ENCODE measurements at regions not wholly inside any gene's neighbourhood (a gene's known extent, or its start where the extent isn't known, plus 50 kb on each side); places are given as distances from the start of the nearest gene placed in this dataset.

DNA sequence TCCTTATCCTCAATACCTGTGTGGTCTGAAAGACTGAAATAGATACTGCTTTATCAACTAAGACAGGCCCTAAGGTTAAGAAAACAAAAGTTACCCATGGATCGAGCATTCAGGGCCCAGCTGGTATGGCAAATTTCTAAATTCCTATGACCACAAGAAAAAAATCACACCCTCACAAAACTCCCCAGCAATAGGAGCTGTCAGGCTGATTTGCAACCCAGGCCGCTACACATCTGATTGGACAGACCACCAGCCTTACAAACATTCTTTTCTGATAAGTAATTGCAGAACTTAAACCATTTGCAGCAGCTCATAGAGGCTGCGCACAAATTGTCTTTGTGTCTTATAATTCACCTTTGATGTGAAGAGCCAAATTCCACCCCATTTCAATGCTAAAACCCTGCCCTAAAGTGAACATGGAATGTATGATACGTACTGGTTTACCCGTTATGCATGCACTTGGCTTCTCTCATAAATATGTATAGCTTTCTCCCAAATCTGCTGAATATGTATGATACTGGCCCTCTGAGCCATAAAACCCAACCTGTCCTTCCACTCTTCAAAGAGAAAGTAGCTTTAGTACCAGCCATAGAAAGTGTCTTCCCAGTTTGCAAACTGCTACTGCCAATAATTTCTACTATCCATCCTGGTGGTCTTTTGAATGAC lies 842.5 kb downstream of the GRID1 start:
- H3K27ac Mint-ChIP-seq: no peak overlapping the region
- H3K4me3 Mint-ChIP-seq: no peak overlapping the region
- no peak for ATAC-seq
- H3K36me3 Mint-ChIP-seq: no peaks in the 10 kb centered on the region
- H3K27me3 Mint-ChIP-seq: no peaks in the 10 kb centered on the region
- no peaks in the 10 kb centered on the region for H3K4me1 Mint-ChIP-seq
- peaks cover 7% of the 10 kb centered on the region for H3K9me3 Mint-ChIP-seq

DNA sequence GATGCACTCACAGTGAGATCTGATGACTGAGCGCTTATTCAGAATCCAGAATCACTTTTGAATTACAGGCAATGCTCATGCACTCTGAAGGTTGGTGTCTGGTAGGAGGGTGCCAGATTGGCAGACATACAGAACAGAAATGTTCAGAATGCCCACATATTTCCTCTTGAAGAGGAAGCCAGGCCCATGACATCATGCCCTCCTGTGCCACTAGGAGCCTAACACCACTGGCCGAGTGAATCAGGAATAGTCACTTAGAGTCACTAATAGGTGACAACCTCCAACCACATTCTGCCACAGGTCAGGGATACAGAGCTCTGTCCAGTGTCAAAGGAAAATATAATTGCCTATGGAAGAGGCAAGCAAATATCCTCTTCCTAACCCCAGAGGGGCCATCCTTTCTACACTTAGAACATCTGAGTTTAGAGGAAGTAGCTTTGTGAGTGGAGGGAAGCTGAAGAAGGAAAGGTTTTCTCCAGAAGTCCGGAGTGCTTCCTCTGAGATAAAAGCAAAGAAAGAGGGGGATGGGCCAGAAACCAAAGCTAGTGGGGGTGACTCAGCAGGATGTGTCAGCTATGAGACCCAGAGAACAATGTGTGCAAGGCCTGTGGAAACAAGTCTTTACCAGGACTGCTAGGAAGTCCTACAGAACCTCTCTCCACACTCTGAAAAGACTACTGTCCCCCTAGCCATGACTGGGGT lies 838.8 kb downstream of the GRID1 start:
- Mint-ChIP-seq H3K27me3 (no peaks in the 10 kb centered on the region), H3K4me3 (no peak overlapping the region)

DNA sequence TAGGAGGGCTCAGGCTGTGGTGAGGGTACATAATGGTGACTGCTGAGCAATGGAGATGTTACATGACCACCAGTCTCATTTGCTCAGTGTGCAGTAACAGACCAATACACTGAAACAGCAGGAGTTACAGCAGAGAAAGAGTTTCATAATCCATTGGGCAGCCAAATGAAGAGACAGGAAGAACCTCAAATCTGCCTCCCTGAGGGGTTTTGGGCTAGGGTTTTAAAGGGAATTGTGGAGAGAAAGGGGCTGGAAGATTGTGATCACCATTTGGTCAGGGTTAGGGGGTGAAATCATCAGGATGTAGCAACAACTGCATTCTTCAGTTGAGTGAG lies 838.3 kb downstream of the GRID1 start:
- H3K4me3 Mint-ChIP-seq: no peak overlapping the region
- peaks cover 4% of the 10 kb centered on the region for H3K9me3 Mint-ChIP-seq
- no peaks in the 10 kb centered on the region for H3K36me3 Mint-ChIP-seq
- ATAC-seq: no peak
- no peaks in the 10 kb centered on the region for H3K27me3 Mint-ChIP-seq
- no peak overlapping the region for H3K27ac Mint-ChIP-seq
- H3K4me1 Mint-ChIP-seq: no peaks in the 10 kb centered on the region

More for the DNA sequence above, 838.8 kb downstream of the GRID1 start:
- Mint-ChIP-seq H3K9me3 (peaks cover 4% of the 10 kb centered on the region), H3K36me3 (no peaks in the 10 kb centered on the region), H3K4me1 (no peaks in the 10 kb centered on the region), H3K27ac (no peak overlapping the region)
- no peak for ATAC-seq

- peaks cover 4% of the 10 kb centered on the region for H3K9me3 Mint-ChIP-seq
- ATAC-seq: no peak
- no peak overlapping the region for H3K27ac Mint-ChIP-seq
- H3K4me3 Mint-ChIP-seq: no peak overlapping the region
- no peaks in the 10 kb centered on the region for H3K36me3 Mint-ChIP-seq
- no peaks in the 10 kb centered on the region for H3K27me3 Mint-ChIP-seq
- H3K4me1 Mint-ChIP-seq: no peaks in the 10 kb centered on the region
Observed at GRCh38 chr10:85531706-85532105, 834.9 kb downstream of the GRID1 start.

- no peak overlapping the region for H3K4me3 Mint-ChIP-seq
- no peaks in the 10 kb centered on the region for H3K36me3 Mint-ChIP-seq
- H3K27ac Mint-ChIP-seq: no peak overlapping the region
- H3K4me1 Mint-ChIP-seq: no peaks in the 10 kb centered on the region
- ATAC-seq: peak; percentile 34
- H3K27me3 Mint-ChIP-seq: no peaks in the 10 kb centered on the region
- H3K9me3 Mint-ChIP-seq: peaks cover 4% of the 10 kb centered on the region
Observed at GRCh38 chr10:85532773-85533172, 833.8 kb downstream of the GRID1 start.

DNA sequence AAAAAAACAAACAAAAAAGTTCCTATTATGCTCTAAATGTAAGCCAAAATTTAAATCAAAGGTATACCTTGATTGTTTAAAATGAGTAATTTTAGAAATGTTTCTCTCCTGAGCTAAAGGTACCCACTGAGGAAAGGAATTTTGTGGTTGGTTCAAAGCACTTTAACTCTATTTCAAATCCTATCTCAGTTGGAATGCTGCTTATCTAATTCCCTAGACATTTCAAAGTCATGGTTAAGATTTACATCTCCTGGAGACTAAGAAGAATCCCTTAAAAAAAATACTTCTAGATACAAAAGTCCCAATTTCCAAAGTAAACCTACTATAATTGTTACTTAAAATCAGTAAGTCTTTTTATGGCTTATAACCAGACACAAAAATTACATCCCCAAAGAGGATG lies 830.7 kb downstream of the GRID1 start:
- no peak for ATAC-seq
- Mint-ChIP-seq H3K27me3 (no peaks in the 10 kb centered on the region), H3K4me3 (no peak overlapping the region), H3K4me1 (no peaks in the 10 kb centered on the region), H3K27ac (no peak overlapping the region), H3K36me3 (no peaks in the 10 kb centered on the region), H3K9me3 (no peaks in the 10 kb centered on the region)

DNA sequence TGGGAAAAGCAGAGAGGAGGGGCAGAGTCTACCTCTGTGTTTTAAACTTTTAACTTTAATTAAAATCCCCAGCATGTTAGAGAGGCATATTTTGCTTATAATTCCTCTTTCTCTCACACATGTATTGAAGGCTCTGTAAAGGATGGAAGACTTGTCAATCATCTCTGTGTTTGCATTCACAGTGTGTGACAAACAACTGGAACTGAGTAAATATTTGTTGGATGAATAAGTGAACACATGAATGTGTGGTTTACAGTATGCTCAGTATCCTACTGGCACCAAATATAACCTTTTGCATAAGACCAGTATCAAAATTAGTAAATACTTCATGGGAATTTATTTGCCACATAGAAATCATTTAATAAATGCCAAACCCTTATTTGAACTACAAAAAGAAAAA lies 829.0 kb downstream of the GRID1 start:
- no peaks in the 10 kb centered on the region for H3K4me1 Mint-ChIP-seq
- no peaks in the 10 kb centered on the region for H3K27me3 Mint-ChIP-seq
- H3K4me3 Mint-ChIP-seq: no peak overlapping the region
- H3K27ac Mint-ChIP-seq: no peak overlapping the region
- no peak for ATAC-seq
- no peaks in the 10 kb centered on the region for H3K36me3 Mint-ChIP-seq
- no peaks in the 10 kb centered on the region for H3K9me3 Mint-ChIP-seq

DNA sequence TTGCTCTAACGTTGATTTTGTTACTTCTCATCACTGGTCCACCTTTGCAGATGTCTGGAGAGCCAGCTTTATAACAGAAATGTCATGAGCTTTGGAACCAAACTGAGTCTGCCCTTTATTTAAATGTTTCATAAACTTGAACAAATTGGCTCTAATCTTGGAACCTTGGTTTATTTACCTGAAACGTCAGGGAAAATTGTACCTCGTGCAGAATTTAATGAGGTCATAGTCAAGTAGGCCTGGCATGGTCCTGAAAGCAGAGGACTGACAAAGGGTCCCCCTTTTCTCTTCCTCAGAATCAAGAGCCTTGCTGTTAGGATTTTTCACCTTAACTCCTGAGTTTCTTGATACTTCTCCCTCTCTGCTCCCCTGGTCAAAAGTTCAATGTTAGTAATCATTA lies 828.0 kb downstream of the GRID1 start:
- H3K9me3 Mint-ChIP-seq: no peaks in the 10 kb centered on the region
- ATAC-seq: no peak
- H3K27ac Mint-ChIP-seq: no peak overlapping the region
- H3K27me3 Mint-ChIP-seq: no peaks in the 10 kb centered on the region
- no peaks in the 10 kb centered on the region for H3K36me3 Mint-ChIP-seq
- H3K4me3 Mint-ChIP-seq: no peak overlapping the region
- H3K4me1 Mint-ChIP-seq: no peaks in the 10 kb centered on the region

DNA sequence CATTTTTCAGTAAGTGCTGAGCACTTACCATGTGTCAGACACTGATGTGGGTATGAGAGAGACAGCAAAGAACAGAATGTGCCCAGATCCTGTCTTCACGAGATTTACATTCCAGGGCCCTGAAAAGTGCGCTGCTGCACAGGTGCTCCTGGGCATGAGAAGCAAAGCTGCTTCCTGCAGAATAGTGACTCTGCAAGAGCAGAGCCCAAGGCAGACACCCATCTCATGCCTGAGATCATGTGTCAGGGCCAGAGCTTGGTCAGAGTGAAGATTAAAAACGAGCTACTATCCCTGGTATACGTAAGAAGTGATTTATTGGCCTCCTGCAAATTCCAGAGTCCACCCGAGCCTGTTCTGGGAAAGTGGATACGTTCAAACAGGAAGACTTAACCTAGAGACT lies 824.4 kb downstream of the GRID1 start:
- no peak overlapping the region for H3K27ac Mint-ChIP-seq
- no peak overlapping the region for H3K4me3 Mint-ChIP-seq
- ATAC-seq: no peak
- no peaks in the 10 kb centered on the region for H3K4me1 Mint-ChIP-seq
- peaks cover 19% of the 10 kb centered on the region for H3K27me3 Mint-ChIP-seq
- H3K36me3 Mint-ChIP-seq: no peaks in the 10 kb centered on the region
- H3K9me3 Mint-ChIP-seq: no peaks in the 10 kb centered on the region

DNA sequence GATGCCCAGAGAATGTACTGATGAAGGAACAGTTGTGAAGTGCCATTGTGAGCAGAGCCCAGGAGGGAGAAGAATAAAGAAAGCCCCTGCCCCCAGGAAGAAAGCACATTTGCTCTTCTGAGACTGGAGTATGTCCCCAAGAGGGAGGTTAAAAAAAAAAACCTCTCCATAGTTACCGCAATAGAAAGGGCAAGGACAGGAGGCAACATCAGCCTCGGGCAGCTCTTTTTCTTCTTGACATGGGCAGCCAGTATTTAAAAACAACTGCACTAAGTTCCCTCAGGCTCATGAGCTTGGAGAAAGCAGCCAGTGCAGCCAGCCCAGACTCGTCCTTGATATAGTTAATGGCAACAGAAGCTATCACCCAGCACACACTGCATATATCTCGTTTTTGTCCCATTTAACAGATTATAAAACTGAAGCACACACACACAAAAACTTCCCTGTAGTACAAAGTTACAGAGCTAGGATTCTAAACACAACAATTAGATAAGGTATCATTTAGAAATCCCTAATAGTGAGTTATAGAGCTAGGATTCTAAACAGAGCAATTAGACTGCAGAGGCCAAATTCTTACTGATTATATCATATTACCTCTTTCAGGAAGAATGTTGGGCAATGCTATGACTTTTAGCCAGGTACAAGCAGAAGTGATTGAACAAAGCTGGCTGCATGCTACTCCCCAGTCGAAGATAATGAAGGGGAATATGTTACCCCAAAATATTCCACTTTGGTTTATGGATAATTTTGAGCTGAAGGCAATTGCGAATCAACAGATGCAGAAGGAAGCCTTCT lies 823.5 kb downstream of the GRID1 start:
- no peak for ATAC-seq
- Mint-ChIP-seq H3K36me3 (no peaks in the 10 kb centered on the region), H3K27ac (no peak overlapping the region), H3K4me1 (no peaks in the 10 kb centered on the region), H3K4me3 (no peak overlapping the region), H3K9me3 (no peaks in the 10 kb centered on the region), H3K27me3 (peaks cover 29% of the 10 kb centered on the region)

- Mint-ChIP-seq H3K9me3 (no peaks in the 10 kb centered on the region), H3K27ac (no peak overlapping the region), H3K4me3 (no peak overlapping the region), H3K36me3 (no peaks in the 10 kb centered on the region), H3K4me1 (no peaks in the 10 kb centered on the region), H3K27me3 (peaks cover 37% of the 10 kb centered on the region)
- ATAC-seq: no peak
Observed at GRCh38 chr10:85544956-85545355, 821.6 kb downstream of the GRID1 start.

- no peak for ATAC-seq
- H3K4me3 Mint-ChIP-seq: no peak overlapping the region
- no peaks in the 10 kb centered on the region for H3K4me1 Mint-ChIP-seq
- H3K36me3 Mint-ChIP-seq: no peaks in the 10 kb centered on the region
- H3K27me3 Mint-ChIP-seq: peaks cover 37% of the 10 kb centered on the region
- no peak overlapping the region for H3K27ac Mint-ChIP-seq
- no peaks in the 10 kb centered on the region for H3K9me3 Mint-ChIP-seq
Observed at GRCh38 chr10:85545874-85546273, 820.7 kb downstream of the GRID1 start.

DNA sequence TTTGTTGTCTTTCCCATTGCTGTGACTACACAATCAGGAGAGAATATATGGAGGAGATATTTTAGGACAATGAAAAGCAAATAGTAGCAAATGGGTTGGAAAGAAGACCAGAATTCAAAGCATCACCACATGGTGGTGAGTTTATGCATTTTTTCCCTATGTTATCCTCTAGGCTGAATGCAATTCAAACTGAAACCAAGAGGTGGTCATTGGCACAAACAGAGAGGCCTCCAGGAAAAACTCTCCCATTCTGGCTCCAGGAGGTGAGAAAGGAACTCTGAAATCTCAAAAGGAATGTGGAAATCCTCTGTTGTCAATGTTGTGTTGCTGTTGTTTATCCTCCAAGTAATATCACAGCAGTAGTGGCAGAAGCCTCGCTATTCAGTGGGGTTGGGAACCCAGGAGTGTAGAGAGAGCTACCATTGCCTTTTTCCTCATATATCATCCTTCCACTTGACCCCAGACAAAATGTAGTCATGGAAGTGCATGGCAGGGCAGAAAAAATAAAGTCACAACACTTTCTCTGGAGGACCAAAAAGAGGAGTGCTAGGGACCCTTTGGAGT lies 819.1 kb downstream of the GRID1 start:
- H3K27ac Mint-ChIP-seq: no peak overlapping the region

GRCh38 chr10:85548034-85548433 lies 818.6 kb downstream of the GRID1 start:
- peak; percentile 12 for ATAC-seq

More for the DNA sequence above, 819.1 kb downstream of the GRID1 start:
- H3K27me3 Mint-ChIP-seq: peaks cover 37% of the 10 kb centered on the region
- ATAC-seq: no peak
- no peaks in the 10 kb centered on the region for H3K9me3 Mint-ChIP-seq
- no peaks in the 10 kb centered on the region for H3K36me3 Mint-ChIP-seq
- no peak overlapping the region for H3K4me3 Mint-ChIP-seq
- no peaks in the 10 kb centered on the region for H3K4me1 Mint-ChIP-seq

More at GRCh38 chr10:85548034-85548433, 818.6 kb downstream of the GRID1 start:
- Mint-ChIP-seq H3K9me3 (no peaks in the 10 kb centered on the region), H3K36me3 (no peaks in the 10 kb centered on the region), H3K27ac (no peak overlapping the region), H3K4me1 (no peaks in the 10 kb centered on the region), H3K4me3 (no peak overlapping the region), H3K27me3 (peaks cover 37% of the 10 kb centered on the region)

Measured in stimulated activated memory B cell treated with anti-CD40 and anti-IgM and Interleukin-4, amounts not matched to agents 10 μg/mL and 1 μg/mL and 100 μg/mL, for 72 hours (primary cell).